ENCODE measurements at regions not wholly inside any gene's neighbourhood (a gene's known extent, or its start where the extent isn't known, plus 50 kb on each side); places are given as distances from the start of the nearest gene placed in this dataset.

DNA sequence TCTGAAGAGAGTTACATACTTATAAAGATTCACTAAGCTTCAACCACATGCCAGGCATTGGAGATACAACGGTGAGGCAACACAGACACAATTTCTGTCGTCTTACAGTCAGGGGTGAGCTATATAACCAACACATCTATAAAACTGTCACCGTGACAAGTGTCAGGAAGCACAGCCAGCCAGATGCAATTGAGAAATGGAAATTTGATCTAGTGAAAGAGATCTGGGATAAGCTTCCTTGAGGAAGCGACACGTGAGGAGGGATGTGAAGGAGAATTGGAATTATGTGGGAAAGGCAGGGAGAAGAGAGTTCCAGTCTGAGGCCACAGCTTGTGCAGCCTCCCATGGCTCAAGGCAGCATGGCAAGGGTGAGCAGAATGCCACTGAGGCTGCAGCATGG is 50.9 kb upstream of the ZNF354B start:
- WGBS, 2 donors = 64 to 80% methylated on average over 5 of the region's 5 CpGs
- TF ChIP-seq POLR2A (IDR thresholded peaks at IDR 0.05) (no peak), POLR2AphosphoS5 (IDR thresholded peaks at IDR 0.05) (no peak), EP300 (IDR thresholded peaks at IDR 0.05) (no peak)
- TF ChIP-seq, protein P1, sequence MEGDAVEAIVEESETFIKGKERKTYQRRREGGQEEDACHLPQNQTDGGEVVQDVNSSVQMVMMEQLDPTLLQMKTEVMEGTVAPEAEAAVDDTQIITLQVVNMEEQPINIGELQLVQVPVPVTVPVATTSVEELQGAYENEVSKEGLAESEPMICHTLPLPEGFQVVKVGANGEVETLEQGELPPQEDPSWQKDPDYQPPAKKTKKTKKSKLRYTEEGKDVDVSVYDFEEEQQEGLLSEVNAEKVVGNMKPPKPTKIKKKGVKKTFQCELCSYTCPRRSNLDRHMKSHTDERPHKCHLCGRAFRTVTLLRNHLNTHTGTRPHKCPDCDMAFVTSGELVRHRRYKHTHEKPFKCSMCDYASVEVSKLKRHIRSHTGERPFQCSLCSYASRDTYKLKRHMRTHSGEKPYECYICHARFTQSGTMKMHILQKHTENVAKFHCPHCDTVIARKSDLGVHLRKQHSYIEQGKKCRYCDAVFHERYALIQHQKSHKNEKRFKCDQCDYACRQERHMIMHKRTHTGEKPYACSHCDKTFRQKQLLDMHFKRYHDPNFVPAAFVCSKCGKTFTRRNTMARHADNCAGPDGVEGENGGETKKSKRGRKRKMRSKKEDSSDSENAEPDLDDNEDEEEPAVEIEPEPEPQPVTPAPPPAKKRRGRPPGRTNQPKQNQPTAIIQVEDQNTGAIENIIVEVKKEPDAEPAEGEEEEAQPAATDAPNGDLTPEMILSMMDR (IDR thresholded peaks at IDR 0.05) = no peak
- Histone ChIP-seq H3K27ac (no peak overlapping the region), H3K27me3 (no peaks in the 10 kb centered on the region), H3K36me3 (no peaks in the 10 kb centered on the region), H3K9me3 (no peaks in the 10 kb centered on the region), H3K4me1 (no peaks in the 10 kb centered on the region), H3K4me3 (no peak overlapping the region)
- ATAC-seq (ENCODE audit: low FRiP score in 2 of 2) (no peak), DNase-seq (no peak)

DNA sequence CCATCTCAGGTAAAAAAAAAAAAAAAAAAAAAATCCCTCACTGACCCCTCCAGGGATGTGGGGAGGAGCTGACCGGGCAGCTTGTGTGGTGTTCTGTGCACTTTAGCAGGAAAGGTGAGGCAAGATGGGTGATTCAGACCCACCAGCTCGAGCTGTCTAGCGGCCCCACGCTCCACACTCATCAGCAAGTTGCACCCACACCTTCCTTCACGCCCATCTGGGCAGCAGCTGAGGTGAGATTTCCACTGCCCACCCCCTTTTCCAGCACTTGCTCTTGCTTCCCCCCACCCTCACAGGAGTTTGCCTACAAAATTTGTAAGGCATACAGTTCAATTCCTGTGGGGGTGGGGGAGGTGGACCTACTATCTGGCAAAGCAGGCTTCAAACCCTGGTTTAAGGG is 58.7 kb upstream of the ZNF354B start:
- no peak for ATAC-seq (ENCODE audit: low FRiP score in 2 of 2)
- no peaks in the 10 kb centered on the region for H3K4me1 ChIP-seq

DNA sequence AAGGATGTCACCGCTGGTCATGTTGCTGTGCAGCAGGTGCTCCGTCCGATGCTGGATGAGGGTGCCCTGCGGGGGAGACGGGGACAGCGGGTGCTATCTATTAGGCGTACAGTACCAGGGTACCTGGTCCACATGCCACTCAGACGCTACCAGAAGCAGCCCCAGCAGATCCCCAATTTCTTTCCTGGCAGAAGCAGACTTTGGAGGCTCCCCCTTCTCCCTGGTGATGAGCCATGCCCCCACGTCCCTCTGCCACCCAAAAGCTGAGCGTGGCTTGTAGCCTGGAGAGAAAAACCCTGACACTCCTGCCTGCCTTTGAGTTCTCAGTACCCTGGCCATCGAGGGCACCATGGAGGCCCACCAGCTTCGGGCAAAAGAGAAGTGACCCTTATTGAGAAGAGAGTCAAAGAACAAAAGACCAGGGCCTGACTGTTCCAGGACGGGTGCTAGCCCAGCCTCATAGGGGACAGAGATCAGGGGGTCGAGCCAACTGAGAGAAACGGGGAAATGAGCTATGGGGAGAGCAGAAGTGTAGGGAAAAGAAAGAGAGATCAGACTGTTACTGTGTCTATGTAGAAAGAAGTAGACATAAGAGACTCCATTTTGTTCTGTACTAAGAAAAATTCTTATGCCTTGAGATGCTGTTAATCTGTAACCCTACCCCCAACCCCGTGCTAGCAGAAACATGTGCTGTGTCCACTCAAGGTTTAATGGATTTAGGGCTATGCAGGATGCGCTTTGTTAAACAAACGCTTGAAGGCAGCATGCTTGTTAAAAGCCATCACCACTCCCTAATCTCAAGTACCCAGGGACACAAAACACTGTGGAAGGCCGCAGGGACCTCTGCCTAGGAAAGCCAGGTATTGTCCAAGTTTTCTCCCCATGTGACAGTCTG is 62.0 kb upstream of the ZNF354B start:
- Histone ChIP-seq H3K4me1 (no peaks in the 10 kb centered on the region), H3K27me3 (no peaks in the 10 kb centered on the region), H3K9me3 (no peaks in the 10 kb centered on the region), H3K4me3 (no peak overlapping the region), H3K27ac (no peak overlapping the region), H3K36me3 (no peaks in the 10 kb centered on the region)
- no peak for DNase-seq
- no peak for ATAC-seq (ENCODE audit: low FRiP score in 2 of 2)
- 75 to 82% methylated on average over 17 to 19 of the region's 19 CpGs for WGBS, 2 donors
- TF ChIP-seq POLR2A (IDR thresholded peaks at IDR 0.05) (no peak), EP300 (IDR thresholded peaks at IDR 0.05) (no peak), POLR2AphosphoS5 (IDR thresholded peaks at IDR 0.05) (no peak)
- TF ChIP-seq, protein P1 (IDR thresholded peaks at IDR 0.05) = no peak

More for the DNA sequence above, 58.7 kb upstream of the ZNF354B start:
- H3K27ac ChIP-seq = no peak overlapping the region
- WGBS, 2 donors = 76 to 78% methylated on average over 5 of the region's 5 CpGs
- no peaks in the 10 kb centered on the region for H3K9me3 ChIP-seq
- no peaks in the 10 kb centered on the region for H3K27me3 ChIP-seq
- H3K36me3 ChIP-seq = no peaks in the 10 kb centered on the region
- no peak overlapping the region for H3K4me3 ChIP-seq
- no peak for DNase-seq
- TF ChIP-seq POLR2A (IDR thresholded peaks at IDR 0.05) (no peak), EP300 (IDR thresholded peaks at IDR 0.05) (no peak), POLR2AphosphoS5 (IDR thresholded peaks at IDR 0.05) (no peak)
- TF ChIP-seq, protein P1 (IDR thresholded peaks at IDR 0.05) = no peak

DNA sequence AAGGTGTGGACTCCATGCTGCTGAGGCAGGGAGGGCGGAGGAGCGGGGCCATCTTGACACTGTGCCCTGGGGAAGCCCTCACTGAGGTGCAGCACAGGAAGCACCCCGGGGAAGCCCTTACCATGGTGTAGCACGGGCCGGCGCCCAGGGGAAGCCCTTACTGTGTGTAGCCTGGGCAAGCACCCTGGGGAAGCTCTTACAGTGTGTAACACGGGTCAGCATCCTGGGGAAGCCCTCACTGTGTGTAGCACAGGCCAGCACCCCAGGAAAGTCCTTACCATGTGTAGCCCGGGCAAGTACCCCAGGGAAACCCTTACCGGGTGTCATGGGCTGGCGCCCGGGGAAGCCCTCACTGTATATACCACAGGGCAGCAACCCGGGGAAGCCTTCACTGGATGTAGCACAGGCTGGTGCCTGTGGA is 62.6 kb upstream of the ZNF354B start:
- ATAC-seq (ENCODE audit: low FRiP score in 2 of 2) (peak; percentile 41 to 47), DNase-seq (no peak)
- Histone ChIP-seq H3K4me1 (no peaks in the 10 kb centered on the region), H3K4me3 (no peak overlapping the region), H3K27me3 (no peaks in the 10 kb centered on the region), H3K36me3 (no peaks in the 10 kb centered on the region), H3K9me3 (no peaks in the 10 kb centered on the region), H3K27ac (no peak overlapping the region)
- TF ChIP-seq POLR2AphosphoS5 (IDR thresholded peaks at IDR 0.05) = no peak
- WGBS, 2 donors = 97% methylated on average over 7 of the region's 12 CpGs; no CpG with 5 or more reads in 1 of the 2 donors

DNA sequence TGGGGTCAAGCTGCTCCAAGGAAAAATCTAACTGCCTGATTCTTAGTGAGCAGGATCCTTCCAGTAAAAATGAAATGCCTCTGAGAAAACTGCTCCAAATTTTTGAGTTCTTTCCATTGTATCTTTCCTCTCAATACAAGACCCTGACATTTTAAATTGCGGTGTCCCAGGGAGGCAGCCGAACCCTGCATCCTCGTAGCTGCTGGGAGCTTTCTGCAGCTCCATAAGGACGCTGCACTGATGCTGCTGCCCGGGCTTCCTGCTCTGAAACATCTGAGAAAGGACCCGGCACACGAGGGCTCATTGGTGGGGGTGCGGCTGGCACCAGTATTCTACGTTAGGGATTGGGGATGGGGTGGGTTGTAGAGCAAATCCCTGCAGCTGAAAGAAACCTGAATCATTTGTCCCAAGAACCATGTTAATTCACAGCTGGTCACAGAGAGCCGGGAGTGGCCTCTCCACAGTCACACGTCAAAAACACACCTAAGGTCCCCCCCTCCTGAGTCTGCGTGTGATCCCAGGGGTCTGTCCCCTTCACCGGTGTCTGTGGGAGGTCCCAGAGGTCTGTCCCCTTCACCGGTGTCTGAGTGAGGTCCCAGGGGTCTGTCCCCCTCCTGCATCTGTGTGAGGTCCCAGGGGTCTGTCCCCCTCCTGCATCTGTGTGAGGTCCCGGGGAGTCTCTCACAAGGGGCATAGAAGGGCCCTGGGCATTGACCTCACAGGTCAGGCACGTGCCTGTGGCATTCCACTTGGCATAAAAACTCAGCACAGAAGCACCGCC is 63.4 kb upstream of the ZNF354B start:
- DNase-seq (no peak), ATAC-seq (ENCODE audit: low FRiP score in 2 of 2) (peak; percentile 12 to 24)
- no peak overlapping the region for H3K4me3 ChIP-seq
- H3K9me3 ChIP-seq = no peaks in the 10 kb centered on the region
- no peaks in the 10 kb centered on the region for H3K4me1 ChIP-seq
- 67 to 74% methylated on average over 15 to 17 of the region's 17 CpGs for WGBS, 2 donors
- no peak overlapping the region for H3K27ac ChIP-seq
- no peaks in the 10 kb centered on the region for H3K36me3 ChIP-seq
- TF ChIP-seq POLR2A (IDR thresholded peaks at IDR 0.05) = no peak
- TF ChIP-seq EP300 (IDR thresholded peaks at IDR 0.05) = no peak
- TF ChIP-seq, protein P1 (IDR thresholded peaks at IDR 0.05) = no peak
- TF ChIP-seq POLR2AphosphoS5 (IDR thresholded peaks at IDR 0.05) = no peak
- no peaks in the 10 kb centered on the region for H3K27me3 ChIP-seq
